Activated naive CD4-positive, alpha-beta T cell treated with anti-CD3 and anti-CD28 coated beads for 36 hours (primary cell): ENCODE measurements at regions not wholly inside any gene's neighbourhood (a gene's known extent, or its start where the extent isn't known, plus 50 kb on each side); places are given as distances from the start of the nearest gene placed in this dataset.

Source experiments
- CTCF ChIA-PET: fragments of 350-600 bp; sonication (Branson Sonifier 250); formaldehyde crosslinking; loops from one replicate; lab custom pipeline; 2021; ENCODE audit warnings: antibody characterized with exemption; lab: Charles Lee
- DNase-seq: peaks from one replicate; pipeline ENCODE4 v3.0.0-alpha.2; 2020
- H3K27ac Mint-ChIP-seq: one replicate; pipeline ENCODE4 v1.8.0; 2021; ENCODE audit warnings: mild to moderate bottlenecking, mixed read lengths
- H3K27me3 Mint-ChIP-seq: one replicate; pipeline ENCODE4 v1.8.0; 2021; ENCODE audit warnings: low read depth, mixed read lengths
- H3K36me3 Mint-ChIP-seq: one replicate; pipeline ENCODE4 v1.8.0; 2021; ENCODE audit warnings: low read depth, mixed read lengths
- H3K4me1 Mint-ChIP-seq: one replicate; pipeline ENCODE4 v1.8.0; 2021; ENCODE audit warnings: low read depth, mixed read lengths
- H3K4me3 Mint-ChIP-seq: one replicate; pipeline ENCODE4 v1.8.0; 2021; ENCODE audit warnings: mild to moderate bottlenecking, moderate library complexity, mixed read lengths
- H3K9me3 Mint-ChIP-seq: one replicate; pipeline ENCODE4 v1.8.0; 2021; ENCODE audit warnings: mixed read lengths
- intact Hi-C: fragments of 100-400 bp; cut with micrococcal nuclease; formaldehyde crosslinking; loops from one replicate; pipeline ENCODE4 v1.15.1; 2023

DNA sequence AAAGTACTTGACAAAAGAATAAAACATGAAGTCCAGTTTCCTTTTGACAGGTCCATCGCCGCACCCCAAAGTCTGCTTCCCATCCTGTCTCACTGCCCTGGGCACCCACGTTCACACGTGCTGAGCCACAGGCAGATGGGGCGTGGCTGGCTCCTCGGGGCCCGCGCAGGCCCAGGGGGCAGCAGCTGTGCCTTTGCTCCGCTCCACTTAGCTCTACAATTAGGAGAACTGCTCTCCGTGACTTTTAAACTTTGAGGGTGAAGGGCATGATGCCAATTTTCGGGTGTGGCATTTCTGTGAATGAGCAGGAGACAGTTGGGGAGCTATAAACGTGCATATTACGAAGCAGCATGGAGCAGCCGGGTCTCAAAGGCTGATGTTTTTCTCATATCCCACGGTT is 152.4 kb downstream of the TDRD15 start:
- Mint-ChIP-seq H3K27me3 (peaks cover 3% of the 10 kb centered on the region), H3K9me3 (no peaks in the 10 kb centered on the region), H3K36me3 (no peaks in the 10 kb centered on the region), H3K4me1 (no peaks in the 10 kb centered on the region), H3K27ac (no peak overlapping the region), H3K4me3 (no peak overlapping the region)
- CTCF ChIA-PET, result no interaction called here
- intact Hi-C loops, result no loop called here
- no peak for DNase-seq

DNA sequence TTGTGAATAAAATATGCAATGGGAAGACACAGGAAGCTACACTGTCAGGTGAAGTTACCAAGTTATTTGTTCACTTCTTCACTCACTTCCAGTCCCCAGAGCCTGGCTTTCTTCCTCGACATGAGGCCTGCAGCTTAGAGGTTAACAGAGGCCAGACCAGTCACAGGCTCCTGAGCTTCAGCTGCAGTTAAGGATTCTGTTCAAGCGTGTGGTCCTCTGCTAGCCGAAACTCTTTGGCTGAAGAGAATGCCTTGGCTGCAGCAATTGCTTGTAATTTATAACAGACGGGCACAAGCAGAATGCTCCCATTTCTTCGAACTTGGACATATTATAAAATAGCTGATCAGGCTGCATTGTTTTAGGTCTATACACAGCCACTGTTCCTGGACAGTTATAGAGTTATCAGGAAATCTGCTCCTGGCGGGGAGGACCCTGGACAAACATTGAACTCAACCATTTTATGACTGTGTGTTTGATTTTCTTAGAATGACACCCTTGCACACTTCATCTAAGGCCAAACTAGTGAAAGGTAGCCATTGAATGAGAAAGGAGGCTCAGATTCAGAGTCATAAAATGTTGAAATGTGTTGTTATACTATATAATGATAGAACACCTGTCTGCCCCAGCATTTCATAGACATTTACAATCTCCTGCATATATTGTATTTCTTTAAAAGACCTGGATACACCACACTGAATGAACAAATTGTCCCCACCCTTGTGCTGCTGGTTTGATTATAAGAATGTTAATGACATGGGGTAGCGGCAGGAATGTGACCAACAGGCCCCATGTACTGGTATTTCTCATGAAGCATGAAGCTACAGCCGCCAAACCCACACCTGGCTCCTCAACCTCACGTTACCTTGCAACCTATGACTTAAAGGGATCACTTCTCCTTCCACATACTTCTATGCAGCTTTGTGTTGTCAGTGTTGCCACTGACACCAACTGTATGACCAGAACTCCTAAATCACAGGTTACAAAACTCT is 153.6 kb downstream of the TDRD15 start:
- no peaks in the 10 kb centered on the region for H3K36me3 Mint-ChIP-seq
- no peaks in the 10 kb centered on the region for H3K9me3 Mint-ChIP-seq
- CTCF ChIA-PET, result no interaction called here
- no peaks in the 10 kb centered on the region for H3K27me3 Mint-ChIP-seq
- H3K4me1 Mint-ChIP-seq, result no peaks in the 10 kb centered on the region
- H3K4me3 Mint-ChIP-seq, result no peak overlapping the region
- no peak overlapping the region for H3K27ac Mint-ChIP-seq
- intact Hi-C loops, result no loop called here
- no peak for DNase-seq

DNA sequence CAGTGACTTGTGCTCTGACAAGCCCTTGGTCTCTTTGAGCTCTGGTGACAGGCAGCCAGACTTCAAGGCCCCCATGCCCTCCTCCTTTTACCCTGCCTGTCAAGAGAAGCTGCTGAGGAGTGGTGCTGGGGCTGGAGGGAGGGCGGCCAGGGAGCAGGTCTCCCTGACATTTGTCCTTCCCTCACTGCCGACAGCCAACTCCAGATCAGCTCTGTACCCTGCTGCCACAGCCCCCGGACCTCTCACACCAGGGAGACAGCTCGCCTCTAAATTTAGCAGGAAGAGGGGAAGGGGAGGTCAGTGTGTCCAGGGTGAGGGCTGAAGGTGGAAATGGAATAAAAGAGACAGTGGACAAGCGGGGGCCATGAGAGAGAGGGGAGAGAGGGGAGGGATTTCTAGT is 155.8 kb downstream of the TDRD15 start:
- no peak overlapping the region for H3K4me3 Mint-ChIP-seq
- no peaks in the 10 kb centered on the region for H3K27me3 Mint-ChIP-seq
- no peak overlapping the region for H3K27ac Mint-ChIP-seq
- intact Hi-C loops, result no loop called here
- DNase-seq, result no peak
- H3K36me3 Mint-ChIP-seq, result no peaks in the 10 kb centered on the region
- CTCF ChIA-PET, result no interaction called here
- H3K4me1 Mint-ChIP-seq, result no peaks in the 10 kb centered on the region
- H3K9me3 Mint-ChIP-seq, result no peaks in the 10 kb centered on the region

DNA sequence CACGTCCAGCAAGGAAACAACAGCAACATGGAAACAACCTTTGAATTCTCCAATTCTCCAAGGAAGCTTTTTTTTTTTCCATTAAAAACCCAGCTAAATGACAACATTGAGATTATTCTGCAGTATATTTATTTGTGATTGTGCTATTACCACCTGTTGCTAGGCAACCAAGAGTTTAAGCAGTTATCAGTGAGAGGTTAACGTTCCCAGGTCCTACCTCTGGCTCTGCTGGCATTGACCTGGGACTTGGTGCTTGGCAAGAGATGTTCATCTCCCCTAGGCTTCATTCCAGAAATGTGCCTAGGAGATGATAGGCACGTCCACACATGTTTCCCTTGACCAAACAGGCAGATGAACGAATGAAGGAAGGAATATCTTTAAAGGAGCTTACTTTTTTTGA is 157.0 kb downstream of the TDRD15 start:
- H3K4me1 Mint-ChIP-seq, result no peaks in the 10 kb centered on the region
- DNase-seq, result no peak
- H3K36me3 Mint-ChIP-seq, result no peaks in the 10 kb centered on the region
- no peaks in the 10 kb centered on the region for H3K27me3 Mint-ChIP-seq
- CTCF ChIA-PET, result no interaction called here
- H3K9me3 Mint-ChIP-seq, result no peaks in the 10 kb centered on the region
- H3K27ac Mint-ChIP-seq, result no peak overlapping the region
- no peak overlapping the region for H3K4me3 Mint-ChIP-seq
- intact Hi-C loops, result no loop called here

DNA sequence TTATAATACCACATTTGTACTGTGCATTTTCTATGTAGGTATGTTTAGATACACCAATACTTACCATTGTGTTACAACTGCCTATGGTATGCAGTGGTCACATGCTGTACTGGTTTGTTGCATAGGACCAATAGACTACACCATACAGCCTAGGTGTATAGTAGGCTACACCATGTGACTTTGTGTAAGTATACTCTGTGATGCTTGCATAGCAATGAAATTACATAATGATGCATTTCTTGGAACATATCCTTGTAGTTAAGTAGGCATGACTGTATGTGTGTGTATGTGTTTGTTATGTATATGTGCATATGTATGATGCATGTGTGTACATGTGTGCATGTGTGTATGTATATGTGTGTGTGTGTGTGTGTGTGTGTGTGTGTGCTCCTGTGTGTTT is 157.6 kb downstream of the TDRD15 start:
- Mint-ChIP-seq H3K4me1 (no peaks in the 10 kb centered on the region), H3K36me3 (no peaks in the 10 kb centered on the region), H3K27ac (no peak overlapping the region), H3K4me3 (no peak overlapping the region), H3K27me3 (no peaks in the 10 kb centered on the region), H3K9me3 (peaks cover 1% of the 10 kb centered on the region)
- DNase-seq, result no peak
- intact Hi-C loops, result no loop called here
- CTCF ChIA-PET, result no interaction called here

DNA sequence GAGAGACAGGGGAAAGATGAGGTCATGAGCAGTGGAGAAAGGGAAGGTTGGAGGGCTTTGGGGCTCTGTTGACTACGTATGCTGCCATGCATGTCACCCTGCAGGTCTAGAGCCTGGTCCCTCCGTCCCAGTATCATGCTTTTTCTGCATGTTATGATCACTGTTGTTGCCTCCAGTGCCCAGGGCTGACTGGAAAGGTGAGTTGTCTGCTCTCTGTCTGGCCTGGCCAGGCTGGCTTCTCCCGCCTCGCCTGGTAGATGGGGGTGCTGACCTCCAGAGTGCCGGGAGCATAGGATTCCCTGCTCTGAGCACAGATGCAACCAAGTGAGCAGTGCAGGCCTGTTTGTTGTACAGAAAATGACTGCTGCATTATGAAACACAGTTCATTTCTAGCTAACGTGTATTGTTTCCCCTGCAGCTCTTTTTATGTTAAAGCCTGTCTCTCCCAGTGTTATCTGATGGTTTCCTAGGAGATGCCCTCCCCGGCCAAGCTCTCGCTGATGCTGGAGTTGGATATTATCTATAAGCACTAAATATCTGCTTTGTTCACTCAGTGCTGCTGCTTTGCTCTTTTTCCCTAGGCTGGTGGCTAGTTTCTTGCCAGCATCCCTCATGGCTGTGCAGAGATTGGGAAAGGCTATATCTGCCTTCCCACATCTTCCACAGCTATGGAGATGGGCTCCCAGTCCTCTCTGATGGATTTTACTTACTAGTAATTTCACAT is 158.2 kb downstream of the TDRD15 start:
- Mint-ChIP-seq H3K4me3 (no peak overlapping the region), H3K36me3 (no peaks in the 10 kb centered on the region), H3K27me3 (no peaks in the 10 kb centered on the region), H3K27ac (no peak overlapping the region), H3K4me1 (no peaks in the 10 kb centered on the region), H3K9me3 (peaks cover 1% of the 10 kb centered on the region)
- no peak for DNase-seq
- intact Hi-C loops, result no loop called here
- CTCF ChIA-PET, result no interaction called here

DNA sequence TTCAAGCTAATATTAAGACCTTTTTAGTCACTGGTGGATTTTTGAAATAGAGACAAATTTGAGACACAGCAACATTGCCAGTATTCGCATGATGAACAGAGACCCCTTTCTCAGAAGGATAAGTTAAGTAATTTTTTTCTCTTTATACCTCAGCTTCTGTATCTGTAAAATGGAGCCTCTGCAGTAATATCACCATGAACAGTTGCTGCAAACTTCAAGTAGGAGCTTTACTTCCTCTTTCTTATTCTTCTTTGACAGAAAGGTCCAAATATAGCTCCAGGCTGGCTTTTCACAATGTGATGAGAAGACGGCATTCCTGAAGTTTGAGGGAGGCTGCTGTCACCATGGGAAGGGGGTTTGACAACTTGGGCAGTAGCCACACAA is 158.7 kb downstream of the TDRD15 start:
- Mint-ChIP-seq H3K4me3 (no peak overlapping the region), H3K4me1 (no peaks in the 10 kb centered on the region), H3K27me3 (no peaks in the 10 kb centered on the region), H3K9me3 (peaks cover 1% of the 10 kb centered on the region), H3K36me3 (no peaks in the 10 kb centered on the region), H3K27ac (no peak overlapping the region)
- no peak for DNase-seq
- intact Hi-C loops, result no loop called here
- CTCF ChIA-PET, result no interaction called here

DNA sequence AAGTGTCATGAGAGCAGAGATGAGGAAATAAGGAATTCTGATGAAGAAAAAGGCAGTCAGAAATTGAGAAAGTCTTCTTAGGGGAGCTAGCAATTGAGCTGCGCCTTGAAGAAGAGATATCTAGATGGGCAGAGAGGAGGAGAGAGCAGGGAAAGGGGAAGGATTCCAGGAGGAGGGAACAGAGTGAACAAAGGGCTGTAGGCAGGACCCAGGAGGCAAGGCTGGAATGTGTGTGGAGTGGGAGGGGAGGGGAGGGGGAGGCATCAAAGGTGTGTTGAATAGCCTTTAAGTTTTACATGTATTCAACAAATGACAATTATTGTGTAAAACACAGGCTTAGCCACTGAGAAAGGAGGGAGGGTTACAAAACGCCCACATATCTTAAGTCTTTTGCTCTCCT is 164.5 kb downstream of the TDRD15 start:
- H3K27me3 Mint-ChIP-seq, result no peaks in the 10 kb centered on the region
- H3K27ac Mint-ChIP-seq, result no peak overlapping the region
- no peaks in the 10 kb centered on the region for H3K36me3 Mint-ChIP-seq
- CTCF ChIA-PET, result no interaction called here
- no peaks in the 10 kb centered on the region for H3K4me1 Mint-ChIP-seq
- no peak for DNase-seq
- intact Hi-C loops, result no loop called here
- H3K9me3 Mint-ChIP-seq, result peaks cover 1% of the 10 kb centered on the region
- no peak overlapping the region for H3K4me3 Mint-ChIP-seq

DNA sequence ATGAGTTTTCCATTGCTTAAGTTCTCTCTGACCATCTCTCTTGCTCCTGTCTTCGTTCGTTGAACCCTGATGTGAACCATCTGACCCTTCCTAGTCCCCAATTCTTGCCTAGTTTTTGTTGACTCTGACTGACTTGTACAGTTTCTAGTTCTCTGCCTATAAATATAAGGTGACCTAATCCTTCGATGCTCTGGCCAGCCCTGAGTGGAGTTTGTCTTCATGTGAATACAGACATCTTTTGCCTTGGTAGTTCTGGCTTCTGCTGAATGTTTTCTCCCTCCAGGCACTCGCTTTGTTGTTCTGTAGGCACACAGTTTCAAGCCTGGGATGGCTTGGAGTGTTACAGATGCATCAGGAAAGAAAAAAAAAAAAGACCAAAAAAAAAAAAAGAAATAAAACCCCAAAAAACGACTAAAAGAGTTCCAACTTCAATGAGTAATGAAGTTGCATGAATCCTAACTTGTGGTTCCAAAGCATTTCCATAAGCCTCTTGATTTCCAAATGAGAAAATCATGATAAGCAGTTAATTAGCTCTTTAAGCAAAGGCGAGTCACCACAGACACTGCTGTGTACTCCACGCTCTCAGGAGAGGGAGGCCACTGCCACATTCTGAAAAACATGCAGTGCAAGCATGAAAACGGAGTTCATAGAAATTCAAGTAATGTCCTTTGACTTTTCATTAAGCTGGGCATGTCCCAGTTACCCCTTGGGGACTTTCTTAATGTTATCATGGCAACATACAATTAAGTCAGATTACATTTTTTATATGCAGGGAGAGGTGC is 165.2 kb downstream of the TDRD15 start:
- intact Hi-C loops, result no loop called here
- no peak overlapping the region for H3K4me3 Mint-ChIP-seq
- H3K36me3 Mint-ChIP-seq, result no peaks in the 10 kb centered on the region
- H3K27me3 Mint-ChIP-seq, result no peaks in the 10 kb centered on the region
- DNase-seq, result no peak
- CTCF ChIA-PET, result no interaction called here
- H3K4me1 Mint-ChIP-seq, result no peaks in the 10 kb centered on the region
- no peak overlapping the region for H3K27ac Mint-ChIP-seq
- peaks cover 1% of the 10 kb centered on the region for H3K9me3 Mint-ChIP-seq

DNA sequence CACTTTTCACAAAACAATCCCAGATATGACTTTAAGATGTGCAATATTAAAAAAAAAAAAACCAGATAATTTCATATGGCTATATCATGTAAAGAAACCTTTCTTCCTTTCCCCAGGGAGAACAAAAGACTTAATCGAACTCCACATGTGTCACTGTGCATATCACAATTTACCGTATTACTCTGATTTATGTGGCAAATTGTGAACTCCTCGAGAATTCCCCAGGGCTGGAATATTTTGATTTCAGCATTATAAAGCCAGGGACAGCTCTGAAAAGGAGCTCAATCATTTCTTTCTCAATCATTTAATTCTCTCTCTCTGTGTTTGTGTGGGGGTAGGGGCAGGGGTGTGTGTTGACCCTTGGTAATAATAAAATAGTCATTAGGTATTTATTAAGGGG is 165.8 kb downstream of the TDRD15 start:
- H3K4me1 Mint-ChIP-seq, result no peaks in the 10 kb centered on the region
- peaks cover 1% of the 10 kb centered on the region for H3K9me3 Mint-ChIP-seq
- CTCF ChIA-PET, result interaction anchor here (0.7 kb wide), 1 partner anchor 1825 kb away, joined by 3 read pairs; no protein-coding TSS in a partner anchor
- H3K4me3 Mint-ChIP-seq, result no peak overlapping the region
- no peaks in the 10 kb centered on the region for H3K36me3 Mint-ChIP-seq
- intact Hi-C loops, result no loop called here
- H3K27ac Mint-ChIP-seq, result no peak overlapping the region
- no peaks in the 10 kb centered on the region for H3K27me3 Mint-ChIP-seq
- no peak for DNase-seq

DNA sequence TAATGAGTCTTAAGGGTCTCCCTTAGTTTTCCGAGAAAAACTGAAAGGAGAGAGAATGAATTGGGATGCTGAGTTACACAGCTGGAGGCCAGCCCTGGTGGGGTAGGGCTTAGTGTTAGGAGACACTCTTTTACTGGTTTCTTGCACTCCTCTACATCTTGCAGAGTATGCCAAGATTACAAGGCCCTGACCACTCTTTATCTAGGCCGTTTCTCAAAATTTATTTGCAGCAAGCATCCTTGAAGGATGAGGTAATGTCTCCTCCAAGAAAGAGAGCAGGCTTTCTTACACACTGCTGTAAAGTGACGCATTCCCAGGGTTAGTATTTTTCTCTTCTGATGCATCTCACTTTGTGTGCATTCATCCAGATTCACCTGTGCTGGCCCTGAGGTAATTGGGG is 166.2 kb downstream of the TDRD15 start:
- Mint-ChIP-seq H3K27ac (no peak overlapping the region), H3K4me1 (no peaks in the 10 kb centered on the region), H3K27me3 (no peaks in the 10 kb centered on the region), H3K36me3 (no peaks in the 10 kb centered on the region), H3K9me3 (peaks cover 1% of the 10 kb centered on the region), H3K4me3 (no peak overlapping the region)
- CTCF ChIA-PET, result interaction anchor here (0.7 kb wide), 1 partner anchor 1824 kb away, joined by 3 read pairs; no protein-coding TSS in a partner anchor
- intact Hi-C loops, result no loop called here
- DNase-seq, result no peak

DNA sequence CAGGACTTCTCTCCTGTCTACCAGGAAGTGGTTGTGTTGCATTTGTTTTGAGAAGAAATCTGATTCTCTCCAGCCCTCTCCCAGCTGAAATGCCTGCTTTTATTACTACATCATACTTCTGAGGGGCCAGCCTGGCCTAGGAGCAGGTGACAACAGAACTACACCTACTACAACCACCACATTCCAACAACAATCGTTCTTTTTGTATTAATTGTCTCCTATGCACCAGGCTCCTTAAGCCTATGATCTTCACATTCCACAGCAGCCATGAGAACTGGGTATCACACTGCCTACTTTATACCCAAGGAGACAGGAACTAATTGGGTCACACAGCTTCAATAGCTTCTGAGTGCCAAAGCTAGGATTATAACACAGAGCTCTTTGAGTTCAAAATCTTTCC is 167.7 kb downstream of the TDRD15 start:
- Mint-ChIP-seq H3K27me3 (no peaks in the 10 kb centered on the region), H3K4me3 (no peak overlapping the region), H3K27ac (no peak overlapping the region), H3K36me3 (no peaks in the 10 kb centered on the region), H3K9me3 (no peaks in the 10 kb centered on the region), H3K4me1 (no peaks in the 10 kb centered on the region)
- no peak for DNase-seq
- CTCF ChIA-PET, result no interaction called here
- intact Hi-C loops, result no loop called here
